ENCODE measurements at regions not wholly inside any gene's neighbourhood (a gene's known extent, or its start where the extent isn't known, plus 50 kb on each side); places are given as distances from the start of the nearest gene placed in this dataset.
"Not testable (repeated sequence)": the region's sequence is repeated elsewhere in the genome, so short reads cannot be mapped to it uniquely, and the experiment has no call there.

- TF ChIP-seq CTCF (IDR thresholded peaks at IDR 0.05; ENCODE audit: insufficient read depth, low read length, poor library complexity, severe bottlenecking); EZH2phosphoT487 (conservative IDR thresholded peaks at IDR 0.05; ENCODE audit: low read length): not testable (repeated sequence)
These were observed 142.1 kb upstream of the EEF2KMT start for GRCh38 chr16:5239472-5240277.

Data from SU-DHL-6 (cell line).